H1 (cell line): ENCODE measurements at regions not wholly inside any gene's neighbourhood (a gene's known extent, or its start where the extent isn't known, plus 50 kb on each side); places are given as distances from the start of the nearest gene placed in this dataset.

ENCODE experiments used
- CTCF ChIA-PET: fragments of 300-600 bp; sonication (Branson Sonifier 250); formaldehyde crosslinking; loops from one replicate; lab custom pipeline; 2021; ENCODE audit not compliant: partially characterized antibody; lab: Charles Lee
- POLR2A ChIA-PET: fragments of 300-600 bp; sonication (Branson Sonifier 250); formaldehyde crosslinking; loops from one replicate; lab custom pipeline; 2021; ENCODE audit warnings: inconsistent platforms; ENCODE audit not compliant: partially characterized antibody; lab: Charles Lee
- DNase-seq, 2 experiments: peaks; one replicate each; pipeline versions ENCODE4 v3.0.0 to v3.0.0-alpha.2; 2010 to 2022; ENCODE audit warnings: low spot score in 2 of 2, low read depth in 1 of 2, mixed read lengths in 1 of 2
- FAIRE-seq: peaks from 2 replicates; lab custom pipeline; 2011; peaks lifted over from hg19 to GRCh38; lab: Jason Lieb, UNC
- H2AFZ ChIP-seq: 2 replicates; pipeline ENCODE4 v1.8.1; 2012; ENCODE audit warnings: low read length, inconsistent platforms
- H2AK5ac ChIP-seq: 2 replicates; pipeline ENCODE4 v1.6.1; 2013; ENCODE audit warnings: low read depth, low read length
- H2BK120ac ChIP-seq: replicated peaks from 2 replicates; pipeline ENCODE3; 2013; ENCODE audit warnings: low read depth, low read length, inconsistent platforms
- H2BK12ac ChIP-seq: 2 replicates; pipeline ENCODE4 v1.6.1; 2013; ENCODE audit warnings: low read depth, low read length
- H2BK15ac ChIP-seq: 2 replicates; pipeline ENCODE4 v1.6.1; 2013; ENCODE audit warnings: low read length
- H2BK20ac ChIP-seq: 2 replicates; pipeline ENCODE4 v1.6.1; 2013; ENCODE audit warnings: low read length
- H2BK5ac ChIP-seq: 2 replicates; pipeline ENCODE4 v1.6.1; 2013; ENCODE audit warnings: low read depth, low read length
- H3K14ac ChIP-seq: 2 replicates; pipeline ENCODE4 v1.6.1; 2013; ENCODE audit warnings: inconsistent platforms; ENCODE audit not compliant: insufficient read length
- H3K18ac ChIP-seq: 2 replicates; pipeline ENCODE4 v1.6.1; 2013; ENCODE audit warnings: low read length; ENCODE audit errors: extremely low read depth
- H3K23ac ChIP-seq: 2 replicates; pipeline ENCODE4 v1.6.1; 2013; ENCODE audit warnings: inconsistent platforms; ENCODE audit not compliant: insufficient read length
- H3K23me2 ChIP-seq: 2 replicates; pipeline ENCODE4 v1.6.1; 2013; ENCODE audit warnings: low read depth, low read length
- H3K27ac ChIP-seq: 2 replicates; pipeline ENCODE4 v1.6.1; 2011; ENCODE audit warnings: low read depth, low read length, inconsistent platforms
- H3K27me3 ChIP-seq, 4 experiments: replicated peaks in 1 of 4; 1 replicate in 1 of 4; 2 replicates in 3 of 4; pipeline versions ENCODE4 v1.6.1 to v1.8.1; 2011 to 2013; ENCODE audit warnings: low read length in 3 of 4, mild to moderate bottlenecking in 3 of 4, inconsistent platforms in 2 of 4, mixed read lengths in 2 of 4, moderate library complexity in 1 of 4; ENCODE audit not compliant: control insufficient read depth in 3 of 4, insufficient read depth in 3 of 4; ENCODE audit errors: extremely low read depth in 1 of 4
- H3K36me3 ChIP-seq, 4 experiments: 2 replicates each; pipeline versions ENCODE4 v1.6.1 to v1.8.1; 2011 to 2013; ENCODE audit warnings: mild to moderate bottlenecking in 4 of 4, low read length in 3 of 4, moderate library complexity in 2 of 4, control low read depth in 1 of 4, inconsistent platforms in 1 of 4; ENCODE audit not compliant: insufficient read depth in 4 of 4, control insufficient read depth in 2 of 4
- H3K4ac ChIP-seq: replicated peaks from 2 replicates; pipeline ENCODE3; 2013; ENCODE audit warnings: low read length, low read depth, mixed read lengths, inconsistent platforms; ENCODE audit not compliant: insufficient read length
- H3K4me1 ChIP-seq, 4 experiments: replicated peaks in 1 of 4; 1 replicate in 1 of 4; 2 replicates in 3 of 4; pipeline versions ENCODE4 v1.6.1 to v1.8.1; 2011 to 2013; ENCODE audit warnings: low read length in 3 of 4, inconsistent platforms in 2 of 4, mixed read lengths in 1 of 4; ENCODE audit not compliant: insufficient read depth in 4 of 4, control insufficient read depth in 3 of 4
- H3K4me2 ChIP-seq, 2 experiments: 2 replicates each; pipeline versions ENCODE4 v1.6.1 to v1.8.1; 2011 to 2013; ENCODE audit warnings: low read depth in 2 of 2, low read length in 2 of 2, control low read depth in 1 of 2, inconsistent platforms in 1 of 2, mild to moderate bottlenecking in 1 of 2; ENCODE audit not compliant: insufficient read depth in 1 of 2
- H3K4me3 ChIP-seq, 4 experiments: fragments of 200-600, 300-600 bp in 1 of 4; sonication (generic), shearing (Covaris generic), sonication (Bioruptor Twin) in 1 of 4; 2 replicates each; pipeline versions ENCODE4 v1.5.1 to v1.8.1; 2011 to 2016; ENCODE audit warnings: low read length in 4 of 4, low read depth in 3 of 4, control low read depth in 2 of 4, inconsistent platforms in 2 of 4, mild to moderate bottlenecking in 2 of 4, mixed read lengths in 1 of 4, moderate library complexity in 1 of 4; ENCODE audit not compliant: insufficient read depth in 2 of 4; ENCODE audit errors: extremely low read depth in 1 of 4
- H3K56ac ChIP-seq: replicated peaks from 2 replicates; pipeline ENCODE3; 2013; ENCODE audit warnings: low read depth, mild to moderate bottlenecking, mixed read lengths, low read length, inconsistent platforms; ENCODE audit not compliant: insufficient read length
- H3K79me1 ChIP-seq: 2 replicates; pipeline ENCODE4 v1.6.1; 2013; ENCODE audit warnings: low read depth, low read length, control low read depth
- H3K79me2 ChIP-seq, 2 experiments: 2 replicates each; pipeline versions ENCODE4 v1.6.1 to v1.8.1; 2012 to 2013; ENCODE audit warnings: low read length in 2 of 2, mild to moderate bottlenecking in 2 of 2, inconsistent platforms in 1 of 2; ENCODE audit not compliant: insufficient read depth in 2 of 2, control insufficient read depth in 1 of 2
- H3K9ac ChIP-seq, 4 experiments: replicated peaks in 1 of 4; 1 replicate in 1 of 4; 2 replicates in 3 of 4; pipeline versions ENCODE4 v1.6.1 to v1.8.1; 2011 to 2013; ENCODE audit warnings: low read depth in 3 of 4, low read length in 3 of 4, control low read depth in 2 of 4, mild to moderate bottlenecking in 2 of 4, moderate library complexity in 2 of 4, inconsistent platforms in 1 of 4; ENCODE audit errors: extremely low read depth in 1 of 4
- H3K9me3 ChIP-seq, 2 experiments: 2 replicates each; pipeline versions ENCODE4 v1.6.1 to v1.8.1; 2012 to 2013; ENCODE audit warnings: mild to moderate bottlenecking in 2 of 2, moderate library complexity in 2 of 2, control low read depth in 1 of 2, inconsistent platforms in 1 of 2, low read depth in 1 of 2, low read length in 1 of 2, mixed read lengths in 1 of 2; ENCODE audit not compliant: insufficient read depth in 2 of 2
- H4K20me1 ChIP-seq, 2 experiments: replicated peaks in 1 of 2; 2 replicates each; pipeline versions ENCODE3 to v1.8.1; 2011 to 2013; ENCODE audit warnings: inconsistent platforms in 2 of 2, low read length in 2 of 2, mild to moderate bottlenecking in 1 of 2; ENCODE audit not compliant: insufficient read depth in 2 of 2, control insufficient read depth in 1 of 2
- H4K5ac ChIP-seq: 2 replicates; pipeline ENCODE4 v1.6.1; 2013; ENCODE audit warnings: low read length, low read depth, mixed read lengths, inconsistent platforms; ENCODE audit not compliant: insufficient read length
- H4K8ac ChIP-seq: 2 replicates; pipeline ENCODE4 v1.8.0; 2013; ENCODE audit warnings: mild to moderate bottlenecking, moderate library complexity, low read length, inconsistent platforms; ENCODE audit not compliant: insufficient read depth; ENCODE audit errors: extremely low read depth
- H4K91ac ChIP-seq: replicated peaks from 2 replicates; pipeline ENCODE3; 2013; ENCODE audit warnings: low read length, mixed read lengths, inconsistent platforms; ENCODE audit not compliant: insufficient read length
- CREB1 ChIP-seq: IDR thresholded peaks from 2 replicates; pipeline ENCODE4 v1.6.1; 2012; ENCODE audit warnings: inconsistent platforms
- EGR1 ChIP-seq: IDR thresholded peaks from 2 replicates; pipeline ENCODE4 v1.6.1; 2011; ENCODE audit warnings: low read depth, low read length, borderline replicate concordance
- EP300 ChIP-seq, 2 experiments: IDR thresholded peaks; 1 replicate in 1 of 2; 2 replicates in 1 of 2; pipeline ENCODE4 v1.6.1; 2011 to 2012; ENCODE audit warnings: low read depth in 2 of 2, low read length in 2 of 2, mild to moderate bottlenecking in 2 of 2, borderline replicate concordance in 1 of 2, inconsistent platforms in 1 of 2, moderate library complexity in 1 of 2
- EZH2 ChIP-seq: fragments of 200-600 bp; sonication (generic); IDR thresholded peaks from 2 replicates; pipeline ENCODE4 v1.7.1; 2012; ENCODE audit warnings: low read depth, mild to moderate bottlenecking, moderate library complexity, low read length, inconsistent platforms; ENCODE audit not compliant: severe bottlenecking
- MAX ChIP-seq: IDR thresholded peaks from 2 replicates; pipeline ENCODE4 v1.6.1; 2012; ENCODE audit warnings: inconsistent platforms
- NANOG ChIP-seq: IDR thresholded peaks from 2 replicates; pipeline ENCODE4 v1.6.1; 2011; ENCODE audit warnings: low read length, low read depth, mild to moderate bottlenecking, inconsistent platforms; ENCODE audit not compliant: insufficient read depth, poor library complexity, severe bottlenecking
- PHF8 ChIP-seq: fragments of 200-600 bp; sonication (generic); conservative IDR thresholded peaks from 2 replicates; pipeline ENCODE4 v1.7.1; 2012; ENCODE audit warnings: low read depth, mild to moderate bottlenecking, inconsistent platforms, low read length, moderate library complexity
- POU5F1 ChIP-seq: IDR thresholded peaks from 2 replicates; pipeline ENCODE4 v1.6.1; 2011; ENCODE audit warnings: low read depth, mild to moderate bottlenecking, low read length, moderate library complexity
- RNF2 ChIP-seq: fragments of 200-900, 300-1000 bp; sonication (generic); IDR thresholded peaks from 2 replicates; pipeline ENCODE4 v1.7.1; 2016; ENCODE audit warnings: borderline replicate concordance, low read depth, mild to moderate bottlenecking, antibody characterized with exemption, low read length; ENCODE audit not compliant: poor library complexity, severe bottlenecking; ENCODE audit errors: missing control alignments
- SAP30 ChIP-seq: fragments of 300-600 bp; sonication (generic); IDR thresholded peaks from 2 replicates; pipeline ENCODE4 v1.7.1; 2012; ENCODE audit warnings: low read length, moderate library complexity, mild to moderate bottlenecking, inconsistent platforms; ENCODE audit not compliant: insufficient read depth, insufficient replicate concordance
- SP2 ChIP-seq: IDR thresholded peaks from 2 replicates; pipeline ENCODE4 v1.6.1; 2012; ENCODE audit warnings: mild to moderate bottlenecking, low read length, inconsistent platforms
- TAF1 ChIP-seq: IDR thresholded peaks from 2 replicates; pipeline ENCODE4 v1.6.1; 2011; ENCODE audit warnings: mild to moderate bottlenecking, low read depth, low read length
- TEAD4 ChIP-seq: IDR thresholded peaks from 2 replicates; pipeline ENCODE4 v1.6.1; 2012; ENCODE audit warnings: low read depth, low read length, inconsistent platforms, mixed read lengths
- ZNF274 ChIP-seq: IDR thresholded peaks from 2 replicates; pipeline ENCODE4 v1.7.0; 2012; ENCODE audit warnings: low read length, borderline replicate concordance; ENCODE audit errors: extremely low read depth
- WGBS, 2 experiments: shearing (Covaris generic) in 1 of 2; methylation state at CpG; one replicate each; pipeline versions ENCODE4 v1.1.6 to v1.1.7; 2013 to 2015; ENCODE audit warnings: low lambda C conversion rate in 2 of 2, mixed read lengths in 2 of 2, inconsistent platforms in 1 of 2, low coverage in 1 of 2, missing lambda C conversion rate in 1 of 2; ENCODE audit not compliant: insufficient replicate concordance in 2 of 2, insufficient coverage in 1 of 2, insufficient read length in 1 of 2; ENCODE audit errors: extremely low coverage in 1 of 2, missing lambda C conversion rate in 1 of 2; 5-methylcytosine and 5-hydroxymethylcytosine counted together

GRCh38 chr4:180341926-180342325 is 1901.3 kb upstream of the TENM3 start:
- H3K18ac ChIP-seq: no peak overlapping the region
- no peak for TF ChIP-seq SP2
- TF ChIP-seq EZH2: no peak
- TF ChIP-seq TEAD4: no peak
- TF ChIP-seq RNF2: no peak
- TF ChIP-seq TAF1: no peak
- no peak for TF ChIP-seq POU5F1
- TF ChIP-seq EP300 (IDR thresholded peaks at IDR 0.05; ENCODE audit: borderline replicate concordance in 1 of 2, low read depth in 2 of 2, low read length in 2 of 2): no peak
- no peak for TF ChIP-seq ZNF274
- no peak for TF ChIP-seq EGR1
- TF ChIP-seq CREB1: no peak
- no peak for TF ChIP-seq MAX
- TF ChIP-seq PHF8: no peak
- no peak for TF ChIP-seq SAP30
- TF ChIP-seq NANOG: no peak
- WGBS, 2 experiments: 95% methylated on average over 5 of the region's 5 CpGs; no CpG with 5 or more reads in 1 of the 2 experiments
- no peak overlapping the region for H2AFZ ChIP-seq
- no peaks in the 10 kb centered on the region for H3K9me3 ChIP-seq
- H3K36me3 ChIP-seq: no peaks in the 10 kb centered on the region
- H3K27me3 ChIP-seq: no peaks in the 10 kb centered on the region
- no peaks in the 10 kb centered on the region for H3K4me1 ChIP-seq
- H2BK5ac ChIP-seq: no peak overlapping the region
- H3K79me2 ChIP-seq: no peaks in the 10 kb centered on the region
- no peak overlapping the region for H3K27ac ChIP-seq
- H4K5ac ChIP-seq: no peak overlapping the region
- H3K4me2 ChIP-seq: no peak overlapping the region
- no peak overlapping the region for H3K9ac ChIP-seq
- H3K23ac ChIP-seq: no peak overlapping the region
- H3K4me3 ChIP-seq: no peak overlapping the region
- no peaks in the 10 kb centered on the region for H3K23me2 ChIP-seq
- no peak overlapping the region for H4K8ac ChIP-seq
- no peak overlapping the region for H3K14ac ChIP-seq
- H3K79me1 ChIP-seq: no peaks in the 10 kb centered on the region
- no peak overlapping the region for H3K4ac ChIP-seq
- no peak overlapping the region for H2BK20ac ChIP-seq
- DNase-seq (no peak), FAIRE-seq (no peak)
- ChIA-PET CTCF (no interaction called here), POLR2A (no interaction called here)
- H4K91ac ChIP-seq: no peak overlapping the region
- no peak overlapping the region for H2BK15ac ChIP-seq
- H2BK12ac ChIP-seq: no peak overlapping the region
- H4K20me1 ChIP-seq: no peaks in the 10 kb centered on the region
- no peak overlapping the region for H2AK5ac ChIP-seq
- H3K56ac ChIP-seq: no peak overlapping the region
- H2BK120ac ChIP-seq: no peak overlapping the region
